Stimulated activated CD4-positive, alpha-beta T cell treated with anti-CD3 and anti-CD28 coated beads, Interleukin-4, amount 100 ng/mL, for 1 hour (primary cell): ENCODE measurements at regions not wholly inside any gene's neighbourhood (a gene's known extent, or its start where the extent isn't known, plus 50 kb on each side); places are given as distances from the start of the nearest gene placed in this dataset.
"Not testable (repeated sequence)": the region's sequence is repeated elsewhere in the genome, so short reads cannot be mapped to it uniquely, and the experiment has no call there.

Source experiments
- DNase-seq: peaks from one replicate; pipeline ENCODE4 v3.0.0-alpha.2; 2020

DNA sequence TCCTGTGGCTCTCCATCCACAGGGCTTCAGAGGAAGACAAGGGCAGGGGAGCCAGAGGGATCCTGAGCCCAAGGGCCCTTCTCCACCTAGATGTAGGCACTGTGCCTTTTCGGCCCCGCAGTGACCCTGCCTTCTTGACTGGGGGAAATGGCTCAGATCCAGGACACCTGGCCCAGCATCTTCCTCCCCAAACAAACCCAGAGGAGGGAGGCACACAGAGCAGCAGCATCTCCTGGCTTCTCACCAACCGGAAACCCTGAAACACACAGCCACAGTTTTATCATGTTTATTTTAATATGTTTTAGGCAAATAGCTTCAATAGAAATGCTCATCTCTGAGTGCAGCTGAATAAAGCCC is 84.5 kb upstream of the LRFN2 start:
- DNase-seq: no peak

DNA sequence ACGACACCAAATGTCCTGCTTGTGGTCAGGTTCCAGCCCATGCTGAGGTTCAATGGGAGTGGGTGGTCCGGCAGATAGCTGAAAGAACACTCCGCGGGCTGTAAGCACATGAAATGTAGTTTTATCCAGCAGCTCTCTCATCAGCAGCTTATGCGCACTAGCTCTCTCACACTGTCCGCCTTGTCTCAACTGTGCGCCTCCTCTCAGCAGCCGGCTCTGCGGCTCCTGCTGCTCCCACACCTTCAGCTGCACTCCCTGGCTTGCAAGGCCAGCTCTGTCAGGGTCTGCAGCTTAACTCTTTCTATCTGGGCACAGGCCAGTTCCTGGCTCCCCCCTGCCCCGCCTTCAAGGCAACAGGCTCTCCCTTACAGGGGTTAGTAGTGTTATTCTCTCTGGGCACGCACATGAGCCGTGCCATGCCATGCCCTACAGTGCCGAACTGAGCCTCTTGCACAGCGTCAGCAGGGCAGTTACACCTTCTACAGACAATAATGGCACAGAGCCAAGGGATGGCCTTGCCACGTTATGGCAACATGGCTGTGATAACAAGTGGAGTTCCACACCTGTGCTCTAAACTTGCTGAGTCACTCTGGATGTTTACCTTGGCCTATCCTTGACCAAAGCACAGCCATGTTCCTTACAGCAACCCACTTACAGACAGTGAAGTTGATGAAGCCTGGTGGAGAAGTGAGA is 84.0 kb upstream of the LRFN2 start:
- no peak for DNase-seq

DNA sequence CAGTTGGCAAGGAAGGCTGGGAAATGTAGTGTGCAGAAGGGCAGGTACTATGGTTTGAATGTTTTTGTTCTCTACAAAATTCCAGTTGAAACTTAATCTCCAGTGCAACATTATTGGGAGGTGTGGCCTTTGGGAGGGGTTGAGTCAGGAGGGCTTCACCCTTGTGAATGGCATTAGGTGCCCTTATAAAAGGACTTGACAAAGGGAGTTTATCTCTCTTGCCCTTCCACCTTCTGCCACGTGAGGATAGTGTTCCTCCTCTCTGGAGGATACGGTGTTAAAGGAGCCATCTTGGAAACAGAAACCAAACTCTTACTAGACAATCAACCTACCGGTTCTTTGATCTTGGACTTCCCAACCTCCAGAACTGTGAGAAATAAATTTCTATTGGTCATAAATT is 82.2 kb upstream of the LRFN2 start:
- DNase-seq: no peak

DNA sequence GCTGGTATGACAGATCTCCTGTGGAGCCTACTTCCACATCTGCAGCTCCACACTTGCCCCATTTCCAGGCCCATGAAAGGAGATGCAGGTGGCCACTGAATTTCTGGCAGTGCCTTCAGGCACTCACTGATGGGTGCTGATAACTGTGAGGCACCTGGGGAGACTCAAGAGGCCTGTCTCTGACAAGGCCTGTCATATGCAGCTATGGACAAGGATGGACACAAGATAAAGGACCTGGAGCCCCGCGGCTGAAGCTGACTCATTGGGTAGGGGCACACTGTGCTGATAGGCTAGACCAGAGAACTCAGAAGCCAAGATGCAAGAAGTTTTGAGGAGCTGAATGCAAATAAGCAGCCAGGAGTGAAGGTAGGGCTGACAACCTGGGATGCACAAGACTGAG is 81.0 kb upstream of the LRFN2 start:
- no peak for DNase-seq

DNA sequence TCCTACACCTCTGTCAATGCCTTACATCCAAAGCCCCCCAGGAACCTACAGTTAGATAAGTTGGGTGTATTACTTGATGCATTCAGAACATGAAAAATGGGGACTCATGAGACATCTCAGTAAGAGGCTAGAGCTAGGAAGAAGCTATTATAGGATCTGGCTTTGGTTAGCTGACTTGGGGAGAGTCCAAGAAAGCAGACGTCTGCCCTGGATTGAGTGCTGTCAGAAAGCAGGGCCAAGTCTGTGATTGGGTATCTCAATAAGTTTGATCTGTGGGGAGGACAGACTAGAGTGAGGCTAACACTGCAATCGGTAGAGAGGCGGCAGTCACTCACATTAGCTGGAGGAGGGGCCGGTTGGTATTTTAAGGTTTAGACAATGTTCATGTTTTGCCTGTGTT is 79.4 kb upstream of the LRFN2 start:
- DNase-seq: no peak

DNA sequence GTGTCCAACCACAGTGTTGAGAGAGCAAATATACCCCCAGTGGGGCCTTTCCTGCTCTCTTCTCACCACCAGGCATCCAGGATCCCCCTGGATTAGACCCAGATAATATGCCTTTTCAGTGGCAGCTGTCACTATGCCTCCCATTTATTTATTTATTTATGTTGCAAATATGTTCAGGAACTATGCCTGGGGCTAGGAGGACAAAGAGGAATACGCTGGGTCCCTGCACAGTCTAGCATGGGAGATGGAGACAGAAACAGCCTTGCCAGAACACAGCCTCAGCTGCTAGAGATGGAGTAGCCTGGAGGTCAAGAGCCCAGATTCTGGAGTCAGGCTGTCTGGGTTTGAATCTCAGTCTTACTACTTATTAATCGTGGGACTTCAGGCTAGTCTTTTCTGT is 74.6 kb upstream of the LRFN2 start:
- no peak for DNase-seq

DNA sequence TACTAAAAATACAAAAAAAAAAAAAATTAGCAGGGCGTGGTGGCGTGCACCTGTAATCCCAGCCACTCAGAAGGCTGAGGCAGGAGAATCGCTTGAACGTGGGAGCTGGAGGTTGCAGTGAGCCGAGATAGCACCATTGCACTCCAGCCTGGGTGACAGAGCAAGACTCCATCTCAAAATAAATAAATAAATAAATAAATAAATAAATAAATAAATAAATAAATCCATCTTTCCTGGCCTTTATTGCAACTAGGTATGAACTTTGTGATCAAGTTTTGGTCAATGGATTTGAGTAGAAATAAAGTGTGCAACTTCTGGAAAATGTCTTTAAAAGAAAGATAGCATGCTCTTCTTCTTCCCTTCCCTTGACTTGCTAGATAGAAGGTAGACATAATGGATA is 69.6 kb upstream of the LRFN2 start:
- not testable (repeated sequence) for DNase-seq

DNA sequence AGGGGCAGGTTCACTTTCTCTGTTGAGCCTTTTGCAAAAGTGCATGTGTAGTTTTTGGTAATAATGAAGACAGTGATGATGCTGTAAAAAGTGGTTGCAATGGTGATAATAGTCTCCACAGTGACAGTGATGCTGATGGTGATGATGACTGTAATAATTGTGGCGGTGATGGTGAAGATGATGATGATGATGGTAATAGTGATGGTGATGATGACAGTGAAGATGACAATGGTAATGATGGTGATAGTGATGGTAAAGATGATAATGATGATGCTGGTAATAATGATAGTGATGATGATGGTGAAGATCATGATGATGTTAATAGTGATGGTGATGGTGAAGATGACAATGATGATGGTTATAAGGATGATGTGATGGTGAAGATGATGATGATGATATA is 67.7 kb upstream of the LRFN2 start:
- no peak for DNase-seq

DNA sequence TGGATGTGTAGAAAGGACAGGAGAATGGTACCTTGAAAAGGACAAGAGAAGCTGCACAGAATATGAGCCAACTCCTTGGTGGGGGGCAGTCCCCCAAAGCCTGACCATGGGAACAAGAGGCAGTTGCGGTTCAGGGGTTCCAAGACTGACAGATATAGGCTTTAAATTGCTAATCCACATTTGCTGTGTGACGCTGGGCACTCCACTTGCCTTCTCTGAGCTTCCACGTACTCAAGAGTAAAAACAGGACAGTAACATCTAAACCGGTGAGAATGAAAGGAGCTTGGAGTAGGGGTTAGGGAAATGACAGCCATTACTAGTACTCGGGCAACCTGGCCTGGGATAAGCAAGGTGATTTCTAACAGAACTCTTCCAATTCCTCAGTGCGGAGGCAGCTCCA is 57.9 kb upstream of the LRFN2 start:
- no peak for DNase-seq

DNA sequence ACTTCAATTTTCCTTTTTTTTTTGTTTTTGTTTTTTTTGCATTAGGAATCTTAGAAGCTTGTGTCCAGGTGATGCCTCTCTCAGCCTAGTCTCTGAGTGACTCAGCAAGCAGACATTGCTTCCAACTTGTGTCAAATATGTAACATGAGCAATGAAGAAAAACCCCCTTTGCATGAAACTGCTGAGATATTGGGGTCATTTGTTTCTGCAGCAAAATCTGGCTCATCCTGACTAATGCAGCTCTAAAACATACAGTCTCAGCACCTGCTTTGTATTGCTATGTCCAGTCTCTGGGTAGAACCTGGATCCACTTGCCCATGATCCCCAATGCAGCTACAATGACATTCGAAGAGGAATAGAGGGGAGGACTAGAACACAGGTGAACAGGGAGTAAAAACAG is 55.7 kb upstream of the LRFN2 start:
- DNase-seq: no peak

DNA sequence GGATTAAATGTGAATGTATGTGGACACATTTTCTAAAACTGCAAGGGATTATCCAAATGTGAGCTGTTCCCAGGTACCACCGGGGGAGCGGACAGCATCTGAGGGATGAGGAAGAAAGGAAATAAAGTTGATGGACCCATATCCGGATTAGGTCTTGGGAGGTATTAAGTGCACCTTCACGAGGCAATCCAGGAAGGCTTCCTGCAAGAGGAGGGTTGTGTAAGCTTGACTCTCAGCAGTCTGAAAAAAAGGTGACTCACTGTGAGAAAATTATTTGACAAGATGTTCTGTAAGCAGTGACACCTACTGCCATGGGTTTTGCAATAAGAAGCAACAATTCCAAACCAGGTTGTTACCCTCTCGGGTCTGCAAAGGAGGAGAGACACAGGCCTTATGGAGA is 55.0 kb upstream of the LRFN2 start:
- DNase-seq: no peak

DNA sequence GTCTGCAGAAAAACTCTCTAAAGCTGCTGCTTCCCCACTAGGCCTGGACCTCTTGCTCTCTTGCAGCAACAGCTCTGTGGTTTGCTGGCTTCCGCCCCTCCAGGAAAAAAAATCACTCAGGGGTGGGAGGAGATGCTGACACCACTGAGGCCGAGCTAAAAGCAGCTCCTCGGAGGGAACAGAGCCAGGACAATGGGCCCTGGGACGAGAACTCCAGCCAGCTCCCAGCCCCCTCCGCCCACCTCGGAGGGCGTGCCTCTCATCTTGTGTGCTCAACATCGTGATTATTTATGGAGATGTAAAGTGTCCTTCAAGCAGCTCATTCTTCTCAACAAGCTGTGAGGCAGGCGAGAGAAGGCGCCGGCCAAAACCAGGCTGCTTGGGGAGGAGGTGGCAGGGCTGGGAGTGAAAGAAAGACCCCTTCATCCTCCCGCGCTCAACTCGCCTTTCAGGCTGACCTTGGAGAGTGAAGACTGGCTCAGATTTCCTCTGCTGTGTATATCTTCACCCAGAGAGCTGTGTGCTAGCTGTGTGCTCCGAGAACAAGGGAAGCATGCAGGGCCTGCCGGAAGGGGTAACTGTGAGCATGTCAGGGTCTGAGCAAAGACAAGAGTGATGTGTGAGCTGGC is 53.5 kb upstream of the LRFN2 start:
- no peak for DNase-seq
